Adrenal gland (tissue), 9 donors: ENCODE measurements at regions not wholly inside any gene's neighbourhood (a gene's known extent, or its start where the extent isn't known, plus 50 kb on each side); places are given as distances from the start of the nearest gene placed in this dataset.

ENCODE experiments used
- DNase-seq, 7 donors: peaks; one replicate each; pipeline ENCODE4 v3.0.0-alpha.2; 2019 to 2020
- H3K27ac ChIP-seq, 5 donors: fragments of 200-600 bp; sonication (generic) in 4 of 5; 1 replicate in 3 of 5; 2 replicates in 2 of 5; pipeline versions ENCODE4 v1.5.1 to v1.8.0; 2016 to 2020; ENCODE audit warnings: mild to moderate bottlenecking in 1 of 5
- H3K27me3 ChIP-seq: fragments of 200-600 bp; 2 replicates; pipeline ENCODE4 v1.8.0; 2021
- H3K36me3 ChIP-seq, 2 donors: fragments of 200-600 bp; replicated peaks in 1 of 2; 1 replicate in 1 of 2; 2 replicates in 1 of 2; pipeline versions ENCODE4 v1.5.1 to v1.8.0; 2018 to 2022
- H3K4me1 ChIP-seq, 2 donors: fragments of 200-600 bp; replicated peaks in 1 of 2; 1 replicate in 1 of 2; 2 replicates in 1 of 2; pipeline versions ENCODE4 v1.5.1 to v1.8.0; 2018 to 2021
- H3K4me3 ChIP-seq, 4 donors: fragments of 200-600 bp; sonication (generic) in 3 of 4; one replicate each; pipeline ENCODE4 v1.5.1; 2016 to 2018
- H3K9me3 ChIP-seq, 3 donors: fragments of 200-600 bp; sonication (generic) in 1 of 3; replicated peaks in 1 of 3; 1 replicate in 2 of 3; 2 replicates in 1 of 3; pipeline versions ENCODE4 v1.5.1 to v1.8.0; 2016 to 2021
- POLR2A ChIP-seq, 2 donors: fragments of 450-650 bp; IDR thresholded peaks; one replicate each; pipeline ENCODE4 v1.6.1; 2017; ENCODE audit warnings: antibody characterized with exemption in 2 of 2, mild to moderate bottlenecking in 2 of 2, moderate library complexity in 1 of 2
- WGBS, 4 donors: extraction: QIAGEN DNeasy Blood & Tissue Kit in 2 of 4; methylation state at CpG; one replicate each; pipeline versions ENCODE4 v1.1.5 to v1.1.7; 2013 to 2017; 5-methylcytosine and 5-hydroxymethylcytosine counted together
- intact Hi-C, 2 donors: fragments of 100-400 bp; cut with DNase I; formaldehyde crosslinking; loops; one replicate each; pipeline versions ENCODE4 v1.14.1 to v1.15.0; 2022 to 2023
- TF ChIP-seq, protein P1 (sequence below), 6 experiments: fragments of 450-650 bp in 4 of 6; fragments of 200-600 bp in 2 of 6; sonication (generic) in 1 of 6; IDR thresholded peaks; 1 replicate in 5 of 6; 2 replicates in 1 of 6; pipeline versions ENCODE4 v1.5.1 to v1.8.0; 2016 to 2021; ENCODE audit warnings: antibody characterized with exemption in 6 of 6, mild to moderate bottlenecking in 2 of 6, moderate library complexity in 1 of 6
- donor health status: healthy with polysubstance abuse.
- donor health status: Bipolar disorder and iron deficiency.
- donor health status: DM: yes; HTN: yes; CAD: no.
- donor health status: DM: no; HTN: no; CAD: no.
- donor health status: DM: no; HTN: no; CAD: no.

DNA sequence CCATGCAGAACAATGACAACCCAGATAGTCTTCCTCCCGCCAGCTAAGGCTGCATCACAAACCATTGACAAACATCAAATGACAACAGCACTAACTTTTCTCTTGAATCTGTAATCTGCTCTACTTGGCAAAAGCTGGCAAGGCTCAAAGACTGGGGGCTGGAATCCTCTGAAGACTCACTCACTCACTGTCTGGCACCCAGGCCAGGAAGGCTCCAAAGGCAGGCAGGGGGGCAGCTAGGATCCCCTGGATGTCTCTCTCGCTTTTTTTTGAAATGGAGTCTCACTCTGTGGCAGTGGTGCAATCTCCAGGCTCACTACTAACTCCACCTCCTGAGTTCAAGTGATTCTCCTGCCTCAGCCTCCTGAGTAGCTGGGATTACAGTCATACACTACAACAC lies 159.7 kb upstream of the GPR26 start:
- intact Hi-C loops = no loop called here
- Histone ChIP-seq H3K4me1 (no peaks in the 10 kb centered on the region), H3K4me3 (no peak overlapping the region), H3K27me3 (no peaks in the 10 kb centered on the region), H3K27ac (no peak overlapping the region), H3K9me3 (no peaks in the 10 kb centered on the region), H3K36me3 (no peaks in the 10 kb centered on the region)
- TF ChIP-seq, protein P1, sequence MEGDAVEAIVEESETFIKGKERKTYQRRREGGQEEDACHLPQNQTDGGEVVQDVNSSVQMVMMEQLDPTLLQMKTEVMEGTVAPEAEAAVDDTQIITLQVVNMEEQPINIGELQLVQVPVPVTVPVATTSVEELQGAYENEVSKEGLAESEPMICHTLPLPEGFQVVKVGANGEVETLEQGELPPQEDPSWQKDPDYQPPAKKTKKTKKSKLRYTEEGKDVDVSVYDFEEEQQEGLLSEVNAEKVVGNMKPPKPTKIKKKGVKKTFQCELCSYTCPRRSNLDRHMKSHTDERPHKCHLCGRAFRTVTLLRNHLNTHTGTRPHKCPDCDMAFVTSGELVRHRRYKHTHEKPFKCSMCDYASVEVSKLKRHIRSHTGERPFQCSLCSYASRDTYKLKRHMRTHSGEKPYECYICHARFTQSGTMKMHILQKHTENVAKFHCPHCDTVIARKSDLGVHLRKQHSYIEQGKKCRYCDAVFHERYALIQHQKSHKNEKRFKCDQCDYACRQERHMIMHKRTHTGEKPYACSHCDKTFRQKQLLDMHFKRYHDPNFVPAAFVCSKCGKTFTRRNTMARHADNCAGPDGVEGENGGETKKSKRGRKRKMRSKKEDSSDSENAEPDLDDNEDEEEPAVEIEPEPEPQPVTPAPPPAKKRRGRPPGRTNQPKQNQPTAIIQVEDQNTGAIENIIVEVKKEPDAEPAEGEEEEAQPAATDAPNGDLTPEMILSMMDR (IDR thresholded peaks at IDR 0.05) = no peak
- 76 to 100% (median 87%) methylated on average over 2 of the region's 2 CpGs for WGBS, 4 donors
- no peak for DNase-seq

DNA sequence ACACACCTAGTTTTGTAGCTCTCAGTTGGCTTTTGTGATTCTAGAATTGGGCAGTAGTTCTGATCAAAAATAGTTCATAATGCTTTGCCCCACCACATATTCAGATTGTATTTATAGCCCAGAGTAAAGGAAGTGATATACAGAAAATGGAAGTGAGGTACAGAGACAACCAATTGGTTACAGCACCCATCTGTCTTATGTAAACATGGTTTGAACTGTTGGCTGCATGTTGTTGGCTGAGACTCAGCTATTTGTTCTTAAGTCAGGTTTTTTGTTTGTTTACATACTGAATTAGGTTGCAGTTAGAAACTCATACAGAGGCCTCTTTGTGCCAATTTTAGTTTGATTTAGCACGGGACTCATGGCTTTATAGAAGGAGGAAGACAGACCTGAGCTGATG lies 158.9 kb upstream of the GPR26 start:
- H3K36me3 ChIP-seq = no peaks in the 10 kb centered on the region
- 75 to 83% (median 81%) methylated on average over 1 of the region's 1 CpG for WGBS, 4 donors
- intact Hi-C loops = no loop called here
- H3K4me3 ChIP-seq = no peak overlapping the region
- no peaks in the 10 kb centered on the region for H3K4me1 ChIP-seq
- no peak overlapping the region for H3K27ac ChIP-seq
- no peaks in the 10 kb centered on the region for H3K27me3 ChIP-seq
- no peaks in the 10 kb centered on the region for H3K9me3 ChIP-seq
- no peak for DNase-seq
- TF ChIP-seq, protein P1 (IDR thresholded peaks at IDR 0.05) = no peak
- no peak for TF ChIP-seq POLR2A (IDR thresholded peaks at IDR 0.05)

DNA sequence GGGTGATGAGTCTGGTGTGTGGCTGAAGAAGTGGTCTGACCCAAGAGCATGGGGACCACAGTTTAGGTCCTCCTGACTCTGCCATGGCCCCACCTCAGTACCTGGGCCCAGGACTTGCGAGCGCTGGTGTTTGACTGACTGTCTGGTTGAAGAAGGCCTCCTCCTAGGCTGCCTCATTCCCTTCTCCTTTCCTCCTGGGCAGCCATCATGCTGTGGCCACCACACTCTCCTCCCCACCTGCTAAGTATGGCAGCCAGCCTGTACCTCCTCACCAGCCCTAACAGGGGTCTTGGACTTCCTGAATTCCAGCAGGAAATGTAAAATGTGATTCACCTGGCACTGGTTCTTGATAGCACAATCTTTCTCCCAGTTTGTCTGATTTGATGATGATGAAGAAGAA lies 156.8 kb upstream of the GPR26 start:
- Histone ChIP-seq H3K36me3 (no peaks in the 10 kb centered on the region), H3K27ac (no peak overlapping the region), H3K4me1 (no peaks in the 10 kb centered on the region), H3K27me3 (no peaks in the 10 kb centered on the region), H3K9me3 (no peaks in the 10 kb centered on the region), H3K4me3 (no peak overlapping the region)
- peak in 1 of 7 donors; percentile 29 for DNase-seq
- 78 to 97% (median 88%) methylated on average over 2 of the region's 2 CpGs for WGBS, 4 donors
- TF ChIP-seq POLR2A (IDR thresholded peaks at IDR 0.05) = no peak
- TF ChIP-seq, protein P1 (IDR thresholded peaks at IDR 0.05) = no peak
- intact Hi-C loops = no loop called here

DNA sequence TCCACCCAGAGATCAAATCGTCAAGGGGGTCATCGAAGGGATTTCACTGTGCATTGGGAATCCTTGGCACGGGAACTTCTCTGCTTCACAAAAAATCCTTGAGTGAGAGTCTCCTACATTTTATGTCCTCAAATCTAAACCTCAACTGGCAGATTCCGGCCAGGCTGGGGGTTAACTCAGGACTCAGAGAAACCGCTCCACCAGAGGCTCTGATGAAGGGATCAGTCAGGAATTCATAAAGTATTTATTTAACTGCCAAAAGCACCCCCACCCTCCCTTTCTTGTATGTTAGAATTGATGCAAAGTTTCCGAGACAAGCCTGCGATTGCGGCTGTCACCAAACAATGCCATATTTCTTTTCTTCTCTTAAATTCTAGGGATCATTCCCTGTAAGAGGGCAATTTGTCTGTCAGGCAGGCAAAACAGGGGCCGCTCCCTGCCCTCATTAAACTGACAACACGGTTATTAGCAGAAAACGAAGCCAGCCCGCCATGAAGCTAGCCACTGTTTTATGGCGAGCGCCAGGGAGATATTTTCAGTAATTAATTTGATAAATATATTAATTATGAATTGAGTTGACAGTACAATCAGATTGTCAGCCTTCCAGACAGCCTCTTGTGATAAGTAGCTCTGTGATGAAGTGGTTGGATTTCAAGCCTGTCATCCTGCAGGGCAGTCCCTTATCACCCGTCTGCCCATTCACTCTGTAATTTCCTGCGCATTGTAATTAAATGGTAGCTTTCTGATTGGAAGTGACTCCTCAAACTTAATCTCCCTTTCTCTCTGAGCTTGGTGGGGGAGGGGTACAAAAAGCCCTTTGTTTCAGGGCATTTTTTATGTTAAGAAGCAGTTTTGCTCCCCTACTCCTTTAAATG lies 153.0 kb upstream of the GPR26 start:
- TF ChIP-seq, protein P1 (IDR thresholded peaks at IDR 0.05) = no peak
- no peak for TF ChIP-seq POLR2A (IDR thresholded peaks at IDR 0.05)
- intact Hi-C loops = no loop called here
- Histone ChIP-seq H3K4me1 (no peaks in the 10 kb centered on the region), H3K27me3 (no peaks in the 10 kb centered on the region), H3K27ac (no peak overlapping the region), H3K4me3 (no peak overlapping the region), H3K36me3 (no peaks in the 10 kb centered on the region), H3K9me3 (no peaks in the 10 kb centered on the region)
- 56 to 64% (median 60%) methylated on average over 16 of the region's 16 CpGs for WGBS, 4 donors
- DNase-seq = no peak
